A549 (cell line): ENCODE measurements at regions not wholly inside any gene's neighbourhood (a gene's known extent, or its start where the extent isn't known, plus 50 kb on each side); places are given as distances from the start of the nearest gene placed in this dataset.

ENCODE experiments used
- ATAC-seq, 2 experiments: fragments of 200-7000 bp in 1 of 2; fragments of >200 bp in 1 of 2; cut with Nextera tagmentation in 1 of 2; cut with Tn5 transposase in 1 of 2; 3 replicates each; pipeline versions ENCODE4 v1.8.0 to v1.9.1; 2018 to 2020; ENCODE audit warnings: mild to moderate bottlenecking in 1 of 2, moderate library complexity in 1 of 2
- CTCF ChIA-PET: fragments of 300-600 bp; sonication (Branson Sonifier 250); formaldehyde crosslinking; extraction: SDS; loops from one replicate; lab custom pipeline; 2021; ENCODE audit warnings: antibody characterized with exemption, inconsistent platforms; lab: Yijun Ruan, JAX
- POLR2A ChIA-PET: fragments of 350-600 bp; formaldehyde crosslinking; extraction: SDS; loops from one replicate; lab custom pipeline; 2021; ENCODE audit warnings: antibody characterized with exemption, inconsistent platforms; lab: Yijun Ruan, JAX
- DNase-seq, 2 experiments: peaks; one replicate each; pipeline versions ENCODE4 v3.0.0 to v3.0.0-alpha.2; 2011 to 2016; ENCODE audit warnings: low read depth in 1 of 2, low spot score in 1 of 2
- FAIRE-seq: peaks from 2 replicates; lab custom pipeline; 2011; peaks lifted over from hg19 to GRCh38; lab: Jason Lieb, UNC
- H3K27ac ChIP-seq, 2 experiments: fragments of >200 bp; sonication (Bioruptor Twin); formaldehyde crosslinking; 3 replicates each; pipeline ENCODE4 v1.5.1; 2016 to 2017
- H3K4me1 ChIP-seq: fragments of >200 bp; sonication (Bioruptor Twin); formaldehyde crosslinking; 3 replicates; pipeline ENCODE4 v1.6.1; 2016
- H3K4me2 ChIP-seq: fragments of >200 bp; sonication (Bioruptor Twin); formaldehyde crosslinking; 3 replicates; pipeline ENCODE4 v1.6.1; 2016
- H3K4me3 ChIP-seq: fragments of >200 bp; sonication (Bioruptor Twin); formaldehyde crosslinking; 3 replicates; pipeline ENCODE4 v1.5.1; 2016
- H3K9me3 ChIP-seq: fragments of >200 bp; sonication (Bioruptor Twin); formaldehyde crosslinking; 3 replicates; pipeline ENCODE4 v1.6.1; 2016
- CBX2 ChIP-seq: fragments of 200-600 bp; sonication (generic); IDR thresholded peaks from 2 replicates; pipeline ENCODE4 v1.6.1; 2016; ENCODE audit warnings: low read depth, mild to moderate bottlenecking, borderline replicate concordance
- CBX8 ChIP-seq: fragments of 200-600 bp; sonication (generic); IDR thresholded peaks from 2 replicates; pipeline ENCODE4 v1.6.1; 2016
- CHD4 ChIP-seq: fragments of 200-600 bp; sonication (generic); IDR thresholded peaks from 2 replicates; pipeline ENCODE4 v1.6.1; 2016; ENCODE audit warnings: antibody characterized with exemption, mild to moderate bottlenecking, borderline replicate concordance
- CTCF ChIP-seq: fragments of >200 bp; sonication (Bioruptor Twin); formaldehyde crosslinking; IDR thresholded peaks from 3 replicates; pipeline ENCODE4 v1.5.1; 2016
- E2F6 ChIP-seq: IDR thresholded peaks from 2 replicates; pipeline ENCODE4 v1.6.1; 2012; ENCODE audit warnings: low read depth, borderline replicate concordance
- FOSB ChIP-seq: fragments of 250-450 bp; sonication (Bioruptor Pico); IDR thresholded peaks from 2 replicates; pipeline ENCODE4 v1.5.0; 2020; ENCODE audit warnings: mild to moderate bottlenecking, moderate library complexity
- HEYL ChIP-seq: fragments of 250-450 bp; sonication (Bioruptor Pico); IDR thresholded peaks from 2 replicates; pipeline ENCODE4 v1.8.0; 2021; ENCODE audit warnings: mild to moderate bottlenecking, moderate library complexity
- HOXA7 ChIP-seq: fragments of 250-450 bp; sonication (Bioruptor Pico); IDR thresholded peaks from 2 replicates; pipeline ENCODE4 v1.5.0; 2020; ENCODE audit warnings: mild to moderate bottlenecking, moderate library complexity
- HOXB13 ChIP-seq: fragments of 250-450 bp; sonication (Bioruptor Pico); IDR thresholded peaks from 2 replicates; pipeline ENCODE4 v1.5.0; 2020; ENCODE audit warnings: low read depth, mild to moderate bottlenecking, moderate library complexity
- JUNB ChIP-seq: fragments of >200 bp; sonication (Bioruptor Twin); formaldehyde crosslinking; IDR thresholded peaks from 2 replicates; pipeline ENCODE4 v1.6.1; 2016
- KDM5A ChIP-seq: fragments of 200-600 bp; sonication (generic); IDR thresholded peaks from 2 replicates; pipeline ENCODE4 v1.6.1; 2016; ENCODE audit warnings: antibody characterized with exemption, mild to moderate bottlenecking
- MAX ChIP-seq: IDR thresholded peaks from 2 replicates; pipeline ENCODE4 v1.6.1; 2012
- MAZ ChIP-seq: fragments of 150-350 bp; IDR thresholded peaks from 2 replicates; pipeline ENCODE4 v1.6.1; 2014; ENCODE audit warnings: antibody characterized with exemption, low read depth, low read length, borderline replicate concordance
- NFE2L2 ChIP-seq: fragments of 150-350 bp; conservative IDR thresholded peaks from 2 replicates; pipeline ENCODE4 v1.6.1; 2014; ENCODE audit warnings: low read length
- PHF8 ChIP-seq: fragments of 200-600 bp; sonication (generic); IDR thresholded peaks from 2 replicates; pipeline ENCODE4 v1.6.1; 2016; ENCODE audit warnings: low read depth, mild to moderate bottlenecking, antibody characterized with exemption, moderate library complexity, borderline replicate concordance
- POLR2AphosphoS2 ChIP-seq: conservative IDR thresholded peaks from 2 replicates; pipeline ENCODE4 v1.6.1; 2012; ENCODE audit warnings: low read length, improper control_type of control experiment, inconsistent platforms
- RARB ChIP-seq: fragments of 250-450 bp; sonication (Bioruptor Pico); IDR thresholded peaks from 2 replicates; pipeline ENCODE4 v1.8.0; 2021; ENCODE audit warnings: mild to moderate bottlenecking, moderate library complexity
- RFX5 ChIP-seq: fragments of 450-650 bp; IDR thresholded peaks from 2 replicates; pipeline ENCODE4 v1.7.1; 2014; ENCODE audit warnings: antibody characterized with exemption, mild to moderate bottlenecking, moderate library complexity
- RNF2 ChIP-seq: fragments of 200-600 bp; sonication (generic); IDR thresholded peaks from 2 replicates; pipeline ENCODE4 v1.6.1; 2016; ENCODE audit warnings: low read depth, mild to moderate bottlenecking, antibody characterized with exemption, moderate library complexity, borderline replicate concordance
- SMC3 ChIP-seq: fragments of >200 bp; sonication (Bioruptor Twin); formaldehyde crosslinking; IDR thresholded peaks from 3 replicates; pipeline ENCODE4 v1.6.1; 2018; ENCODE audit warnings: inconsistent platforms
- SREBF2 ChIP-seq: fragments of 450-650 bp; IDR thresholded peaks from 2 replicates; pipeline ENCODE4 v1.6.1; 2014; ENCODE audit warnings: mild to moderate bottlenecking, moderate library complexity
- TFCP2L1 ChIP-seq: fragments of 250-450 bp; sonication (Bioruptor Pico); IDR thresholded peaks from 2 replicates; pipeline ENCODE4 v1.5.0; 2021; ENCODE audit warnings: mild to moderate bottlenecking
- ZFP36 ChIP-seq: fragments of 450-650 bp; IDR thresholded peaks from 2 replicates; pipeline ENCODE4 v1.6.1; 2014; ENCODE audit warnings: borderline replicate concordance; ENCODE audit not compliant: partially characterized antibody
- ZSCAN20 ChIP-seq: fragments of 250-450 bp; sonication (Bioruptor Pico); IDR thresholded peaks from 2 replicates; pipeline ENCODE4 v1.8.0; 2022; ENCODE audit warnings: mild to moderate bottlenecking, moderate library complexity
- WGBS: methylation state at CpG from one replicate; pipeline ENCODE4 v1.1.6; 2017; ENCODE audit errors: missing lambda C conversion rate; 5-methylcytosine and 5-hydroxymethylcytosine counted together

- peaks cover 31% of the 10 kb centered on the region for H3K4me1 ChIP-seq
- no peaks in the 10 kb centered on the region for H3K9me3 ChIP-seq
- ChIA-PET CTCF (no interaction called here), POLR2A (interaction anchor here (0.7 kb wide), 1 partner anchor 136 kb away, joined by 3 read pairs; no protein-coding TSS in a partner anchor)
- DNase-seq: no peak
- no peak for FAIRE-seq
- no peak for ATAC-seq
- TF ChIP-seq RARB (CRISPR knock-in tag): no peak
- TF ChIP-seq POLR2AphosphoS2: no peak
- TF ChIP-seq E2F6: no peak
- TF ChIP-seq HOXB13 (CRISPR knock-in tag): no peak
- no peak for TF ChIP-seq MAZ
- no peak for TF ChIP-seq KDM5A
- no peak for TF ChIP-seq NFE2L2
- TF ChIP-seq TFCP2L1 (CRISPR knock-in tag): no peak
- TF ChIP-seq RNF2: no peak
- no peak for TF ChIP-seq CHD4
- TF ChIP-seq CBX2: no peak
- TF ChIP-seq PHF8: no peak
- TF ChIP-seq HEYL (CRISPR knock-in tag): no peak
- TF ChIP-seq ZSCAN20 (CRISPR knock-in tag): no peak
- no peak for TF ChIP-seq MAX
- TF ChIP-seq, all 56 proteins: peak for 0
- Histone ChIP-seq H3K4me2 (no peak overlapping the region), H3K27ac (peak overlapping the region in 1 of 2 experiments; percentile 44; a peak in 1 of 6 replicates), H3K4me3 (no peak overlapping the region)
- 96% methylated on average over 3 of the region's 3 CpGs for WGBS
These were observed 109.2 kb upstream of the CAV2 start for GRCh38 chr7:116390363-116390762.

GRCh38 chr7:116392806-116393205 is 106.7 kb upstream of the CAV2 start:
- CTCF ChIA-PET: interaction anchor here (4.7 kb wide), 1 partner anchor 133 kb away, joined by 23 read pairs; no protein-coding TSS in a partner anchor
- Histone ChIP-seq H3K4me2 (peak overlapping the region; percentile 33; the same call in 2 of the 3 replicates), H3K9me3 (peaks cover 2% of the 10 kb centered on the region; the same call in 2 of the 3 replicates), H3K4me3 (no peak overlapping the region), H3K27ac (peak overlapping the region; percentile 35 to 86; a peak in 5 of 6 replicates), H3K4me1 (peaks cover 38% of the 10 kb centered on the region)
- FAIRE-seq: no peak
- no peak for ATAC-seq
- TF ChIP-seq FOSB (no peak), ZFP36 (no peak), RFX5 (no peak), HOXA7 (CRISPR knock-in tag) (no peak), SREBF2 (no peak), TFCP2L1 (CRISPR knock-in tag) (no peak), SMC3 (no peak), JUNB (no peak), CTCF (no peak), ZSCAN20 (CRISPR knock-in tag) (no peak)
- POLR2A ChIA-PET: no interaction called here
- no peak for DNase-seq

- ATAC-seq: no peak
These were observed 105.9 kb upstream of the CAV2 start for GRCh38 chr7:116393654-116394053.

More at GRCh38 chr7:116393654-116394053, 105.9 kb upstream of the CAV2 start:
- Histone ChIP-seq H3K4me3 (no peak overlapping the region), H3K9me3 (peaks cover 9% of the 10 kb centered on the region; the same call in 2 of the 3 replicates), H3K27ac (peak overlapping the region; percentile 86 to 88), H3K4me1 (peaks cover 38% of the 10 kb centered on the region), H3K4me2 (peak overlapping the region; percentile 33)
- ChIA-PET POLR2A (no interaction called here), CTCF (interaction anchor here (4.7 kb wide), 1 partner anchor 133 kb away, joined by 23 read pairs; no protein-coding TSS in a partner anchor)
- 63% methylated on average over 6 of the region's 6 CpGs for WGBS
- TF ChIP-seq CBX8: no peak
- FAIRE-seq (peak; percentile 23), DNase-seq (no peak)
